ENCODE measurements at regions not wholly inside any gene's neighbourhood (a gene's known extent, or its start where the extent isn't known, plus 50 kb on each side); places are given as distances from the start of the nearest gene placed in this dataset.

DNA sequence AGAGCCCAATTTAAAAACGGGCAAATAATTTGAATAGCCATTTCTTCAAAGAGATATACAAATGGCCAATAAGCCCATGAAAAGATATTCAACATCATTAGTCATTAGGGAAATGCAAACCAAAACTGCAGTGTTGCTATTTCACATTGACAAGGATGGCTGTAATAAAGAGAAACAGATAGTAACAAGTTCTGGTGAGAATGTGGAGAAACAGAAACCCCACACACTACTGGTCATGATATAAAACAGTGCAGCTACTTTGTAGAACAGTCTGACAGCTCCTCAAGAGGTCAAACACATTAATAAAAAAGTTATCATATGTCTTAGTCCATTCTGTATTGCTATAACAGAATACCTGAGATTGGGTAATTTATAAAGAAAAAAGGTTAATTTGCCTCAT is 237.0 kb upstream of the GRAMD2B start:
- H3K27ac Mint-ChIP-seq = no peak overlapping the region
- H3K4me3 Mint-ChIP-seq = no peak overlapping the region
- H3K9me3 Mint-ChIP-seq = no peaks in the 10 kb centered on the region
- no peak for DNase-seq
- no peaks in the 10 kb centered on the region for H3K4me1 Mint-ChIP-seq (ENCODE audit: low read depth)
- ChIA-PET CTCF (no interaction called here), POLR2A (no interaction called here)
- intact Hi-C loops (cut with micrococcal nuclease) = no loop called here
- no peaks in the 10 kb centered on the region for H3K36me3 Mint-ChIP-seq
- no peaks in the 10 kb centered on the region for H3K27me3 Mint-ChIP-seq

- ChIA-PET CTCF (no interaction called here), POLR2A (no interaction called here)
- no peaks in the 10 kb centered on the region for H3K4me1 Mint-ChIP-seq (ENCODE audit: low read depth)
- H3K36me3 Mint-ChIP-seq = no peaks in the 10 kb centered on the region
- DNase-seq = no peak
- intact Hi-C loops (cut with micrococcal nuclease) = no loop called here
- no peaks in the 10 kb centered on the region for H3K27me3 Mint-ChIP-seq
- no peaks in the 10 kb centered on the region for H3K9me3 Mint-ChIP-seq
- H3K4me3 Mint-ChIP-seq = no peak overlapping the region
- no peak overlapping the region for H3K27ac Mint-ChIP-seq
Observed at GRCh38 chr5:126188804-126189203, 234.4 kb upstream of the GRAMD2B start.

DNA sequence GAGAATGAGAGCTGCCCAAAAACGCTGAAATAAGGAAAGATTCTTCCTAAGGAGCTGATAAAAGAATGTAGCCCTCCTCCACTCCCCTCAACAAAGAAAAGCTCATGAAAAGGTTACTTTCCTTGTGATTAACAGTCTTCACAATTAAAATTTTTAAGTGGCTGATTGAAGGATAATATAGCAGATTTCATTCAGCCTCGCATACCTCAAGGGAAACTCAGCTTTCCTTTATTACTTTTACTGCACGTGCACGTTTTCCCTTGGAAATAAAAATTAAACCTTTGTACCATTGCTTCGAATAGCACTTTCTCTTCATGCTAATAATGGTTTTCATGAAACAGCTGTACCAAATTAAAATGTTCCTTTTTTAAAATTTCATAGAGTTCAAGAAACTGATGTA is 234.0 kb upstream of the GRAMD2B start:
- CTCF ChIA-PET = no interaction called here
- H3K4me1 Mint-ChIP-seq (ENCODE audit: low read depth) = no peaks in the 10 kb centered on the region
- H3K9me3 Mint-ChIP-seq = no peaks in the 10 kb centered on the region
- H3K36me3 Mint-ChIP-seq = no peaks in the 10 kb centered on the region
- H3K27ac Mint-ChIP-seq = no peak overlapping the region
- no peak overlapping the region for H3K4me3 Mint-ChIP-seq
- H3K27me3 Mint-ChIP-seq = no peaks in the 10 kb centered on the region
- intact Hi-C loops (cut with micrococcal nuclease) = no loop called here
- POLR2A ChIA-PET = no interaction called here
- DNase-seq = no peak

DNA sequence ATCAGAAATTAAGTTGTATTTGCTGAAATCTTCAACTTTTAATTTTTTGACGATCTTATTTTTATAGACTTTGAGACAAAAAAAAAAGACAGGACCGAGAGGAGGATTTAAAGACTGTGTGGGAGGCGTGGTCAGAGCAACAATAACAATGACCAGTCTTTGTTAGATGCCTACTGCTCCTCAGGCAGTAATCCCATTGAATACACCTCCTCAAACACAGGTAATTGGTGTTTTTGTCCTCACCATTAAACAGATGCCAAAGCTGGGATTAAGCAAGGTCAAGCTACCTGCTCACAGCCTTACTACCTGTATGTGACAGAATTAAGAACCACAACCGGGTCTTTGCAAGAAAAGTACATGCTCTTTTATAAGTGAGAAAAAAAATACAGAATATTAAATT is 233.3 kb upstream of the GRAMD2B start:
- ChIA-PET CTCF (no interaction called here), POLR2A (no interaction called here)
- Mint-ChIP-seq H3K27ac (no peak overlapping the region), H3K9me3 (no peaks in the 10 kb centered on the region), H3K4me3 (no peak overlapping the region), H3K27me3 (no peaks in the 10 kb centered on the region), H3K36me3 (no peaks in the 10 kb centered on the region), H3K4me1 (ENCODE audit: low read depth) (no peaks in the 10 kb centered on the region)
- intact Hi-C loops (cut with micrococcal nuclease) = no loop called here
- no peak for DNase-seq

DNA sequence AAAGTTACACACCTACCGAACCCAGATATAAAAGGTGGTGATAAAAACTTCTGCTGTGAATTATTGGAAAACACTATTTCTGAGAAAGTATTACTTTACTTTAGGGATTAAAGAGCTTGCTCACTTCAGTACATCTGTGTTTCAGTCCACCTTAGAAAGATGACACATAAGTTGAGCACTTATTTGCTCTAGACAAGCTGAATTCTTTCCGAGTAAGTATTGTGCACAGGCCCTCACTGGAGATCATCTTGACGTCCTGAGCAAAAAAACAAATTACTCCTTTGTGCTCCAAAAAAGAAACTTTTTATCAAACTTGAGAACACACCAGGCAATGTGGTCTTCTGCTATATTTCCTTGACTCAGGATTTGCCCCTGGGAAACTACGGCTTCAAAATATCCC is 231.0 kb upstream of the GRAMD2B start:
- POLR2A ChIA-PET = no interaction called here

DNA sequence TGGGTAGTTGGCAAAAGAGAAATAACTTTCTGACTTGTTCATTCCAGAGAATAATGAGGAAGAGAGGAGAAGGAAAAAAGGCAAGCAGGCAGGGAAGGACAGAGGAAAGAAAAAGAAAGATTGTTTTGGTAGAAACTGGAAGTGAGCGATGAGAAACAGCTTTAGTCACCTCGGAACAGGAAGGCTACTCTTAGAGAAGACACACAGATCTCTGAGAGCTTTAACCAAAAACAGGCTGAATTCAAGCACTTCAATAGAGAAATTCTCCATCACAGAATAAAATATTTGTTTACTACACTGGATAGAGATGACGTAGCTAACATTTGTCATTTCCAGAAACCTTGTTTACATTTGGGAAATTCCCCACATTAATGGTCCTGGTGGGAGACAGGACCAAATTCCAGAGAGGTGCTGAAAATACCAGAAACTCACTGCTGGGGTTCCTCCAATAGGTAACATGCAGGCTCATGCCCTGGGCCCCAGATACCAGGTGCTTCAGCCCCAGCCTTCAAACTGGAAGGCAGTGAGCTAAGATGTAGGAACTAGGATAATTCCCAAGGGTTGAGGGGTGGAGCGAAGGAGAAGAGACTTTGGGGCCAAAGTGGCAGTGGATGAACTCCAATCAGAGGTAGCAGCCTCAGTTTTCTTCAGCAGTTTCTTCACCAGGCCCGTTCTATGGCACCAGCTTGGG is 227.7 kb upstream of the GRAMD2B start:
- no peaks in the 10 kb centered on the region for H3K9me3 Mint-ChIP-seq
- H3K4me1 Mint-ChIP-seq (ENCODE audit: low read depth) = no peaks in the 10 kb centered on the region
- H3K27me3 Mint-ChIP-seq = no peaks in the 10 kb centered on the region
- H3K27ac Mint-ChIP-seq = no peak overlapping the region
- DNase-seq = no peak
- intact Hi-C loops (cut with micrococcal nuclease) = no loop called here
- no peak overlapping the region for H3K4me3 Mint-ChIP-seq
- no peaks in the 10 kb centered on the region for H3K36me3 Mint-ChIP-seq
- CTCF ChIA-PET = no interaction called here
- POLR2A ChIA-PET = no interaction called here

More for the DNA sequence above, 231.0 kb upstream of the GRAMD2B start:
- no peaks in the 10 kb centered on the region for H3K9me3 Mint-ChIP-seq
- H3K36me3 Mint-ChIP-seq = no peaks in the 10 kb centered on the region
- no peak overlapping the region for H3K27ac Mint-ChIP-seq
- DNase-seq = no peak
- no peak overlapping the region for H3K4me3 Mint-ChIP-seq
- intact Hi-C loops (cut with micrococcal nuclease) = no loop called here
- CTCF ChIA-PET = no interaction called here
- H3K4me1 Mint-ChIP-seq (ENCODE audit: low read depth) = no peaks in the 10 kb centered on the region
- no peaks in the 10 kb centered on the region for H3K27me3 Mint-ChIP-seq

GRCh38 chr5:126198531-126198930 is 224.7 kb upstream of the GRAMD2B start:
- intact Hi-C loops (cut with micrococcal nuclease) = no loop called here
- no peaks in the 10 kb centered on the region for H3K9me3 Mint-ChIP-seq
- no peaks in the 10 kb centered on the region for H3K27me3 Mint-ChIP-seq
- no peak overlapping the region for H3K4me3 Mint-ChIP-seq
- DNase-seq = no peak
- H3K36me3 Mint-ChIP-seq = no peaks in the 10 kb centered on the region
- CTCF ChIA-PET = no interaction called here
- H3K4me1 Mint-ChIP-seq (ENCODE audit: low read depth) = no peaks in the 10 kb centered on the region
- no peak overlapping the region for H3K27ac Mint-ChIP-seq
- POLR2A ChIA-PET = no interaction called here

DNA sequence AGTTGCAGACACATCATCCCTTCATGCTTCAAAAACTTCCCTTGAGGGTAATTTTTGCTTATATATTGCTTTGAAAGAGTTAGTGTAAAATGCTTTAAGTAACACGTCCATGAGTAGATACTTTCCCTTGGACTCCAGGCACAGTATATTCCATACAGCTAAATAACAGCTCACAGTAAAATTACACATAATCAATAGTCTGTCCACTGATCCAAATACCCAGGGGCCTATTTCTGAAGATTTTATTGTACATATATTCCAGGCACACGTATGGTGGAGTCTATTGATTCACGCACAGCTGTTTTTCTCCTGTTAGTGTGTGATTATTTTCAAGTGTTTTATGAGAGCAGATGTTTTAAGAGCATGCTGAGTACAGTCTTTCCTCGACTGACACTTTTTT is 223.7 kb upstream of the GRAMD2B start:
- Mint-ChIP-seq H3K9me3 (no peaks in the 10 kb centered on the region), H3K4me3 (no peak overlapping the region), H3K36me3 (no peaks in the 10 kb centered on the region), H3K27ac (no peak overlapping the region), H3K4me1 (ENCODE audit: low read depth) (no peaks in the 10 kb centered on the region), H3K27me3 (no peaks in the 10 kb centered on the region)
- POLR2A ChIA-PET = no interaction called here
- DNase-seq = no peak
- CTCF ChIA-PET = no interaction called here
- intact Hi-C loops (cut with micrococcal nuclease) = no loop called here

GRCh38 chr5:126208691-126209090 is 214.5 kb upstream of the GRAMD2B start:
- Mint-ChIP-seq H3K27me3 (no peaks in the 10 kb centered on the region), H3K4me3 (no peak overlapping the region), H3K4me1 (ENCODE audit: low read depth) (no peaks in the 10 kb centered on the region), H3K36me3 (no peaks in the 10 kb centered on the region), H3K27ac (no peak overlapping the region), H3K9me3 (peaks cover 11% of the 10 kb centered on the region)
- POLR2A ChIA-PET = no interaction called here
- CTCF ChIA-PET = no interaction called here
- intact Hi-C loops (cut with micrococcal nuclease) = no loop called here
- DNase-seq = no peak

DNA sequence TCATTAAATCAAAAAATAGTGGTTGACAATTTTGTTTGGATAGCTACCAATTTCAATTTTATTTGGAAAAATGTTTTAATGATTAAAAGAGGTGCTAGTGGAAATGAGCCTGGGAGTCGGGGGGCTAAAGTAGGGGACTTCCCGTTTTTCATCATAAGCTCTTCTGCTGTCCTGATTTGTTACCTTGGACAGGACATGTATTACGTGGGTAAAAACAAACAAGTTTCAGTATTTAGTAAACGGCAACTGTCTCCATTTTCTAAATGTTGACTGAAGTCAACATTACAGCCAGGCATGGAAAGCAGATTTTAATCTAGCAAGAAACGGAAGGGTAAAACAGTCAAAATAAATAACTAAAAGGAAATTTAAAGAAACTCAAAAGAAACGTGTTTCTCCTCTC is 212.3 kb upstream of the GRAMD2B start:
- Mint-ChIP-seq H3K27me3 (no peaks in the 10 kb centered on the region), H3K4me1 (ENCODE audit: low read depth) (no peaks in the 10 kb centered on the region), H3K4me3 (no peak overlapping the region), H3K27ac (no peak overlapping the region), H3K9me3 (peaks cover 10% of the 10 kb centered on the region), H3K36me3 (no peaks in the 10 kb centered on the region)
- ChIA-PET CTCF (no interaction called here), POLR2A (no interaction called here)
- DNase-seq = no peak
- intact Hi-C loops (cut with micrococcal nuclease) = no loop called here

DNA sequence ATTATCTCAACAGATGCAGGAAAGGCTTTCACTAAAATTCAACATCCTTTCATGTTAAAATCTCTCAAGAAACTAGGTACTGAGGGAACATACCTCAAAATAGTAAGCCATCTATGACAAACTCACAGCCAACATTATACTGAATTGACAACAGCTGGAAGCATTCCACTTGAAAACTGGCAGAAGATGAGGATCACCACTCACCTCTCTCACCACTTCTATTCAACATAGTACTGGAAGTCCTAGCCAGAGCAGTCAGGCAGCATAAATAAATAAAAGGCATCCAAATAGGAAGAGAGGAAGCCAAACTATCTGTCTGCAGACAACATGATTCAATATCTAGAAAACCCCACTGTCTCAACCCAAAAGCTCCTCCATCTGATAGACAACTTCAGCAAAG is 203.6 kb upstream of the GRAMD2B start:
- ChIA-PET POLR2A (no interaction called here), CTCF (no interaction called here)
- no peak for DNase-seq
- Mint-ChIP-seq H3K36me3 (no peaks in the 10 kb centered on the region), H3K4me3 (no peak overlapping the region), H3K9me3 (peaks cover 11% of the 10 kb centered on the region), H3K4me1 (ENCODE audit: low read depth) (no peaks in the 10 kb centered on the region), H3K27ac (no peak overlapping the region), H3K27me3 (no peaks in the 10 kb centered on the region)
- intact Hi-C loops (cut with micrococcal nuclease) = no loop called here

GRCh38 chr5:126220725-126221124 is 202.5 kb upstream of the GRAMD2B start:
- H3K27ac Mint-ChIP-seq = no peak overlapping the region
- intact Hi-C loops (cut with micrococcal nuclease) = no loop called here
- H3K36me3 Mint-ChIP-seq = no peaks in the 10 kb centered on the region
- no peaks in the 10 kb centered on the region for H3K27me3 Mint-ChIP-seq
- ChIA-PET CTCF (no interaction called here), POLR2A (no interaction called here)
- no peak overlapping the region for H3K4me3 Mint-ChIP-seq
- no peaks in the 10 kb centered on the region for H3K4me1 Mint-ChIP-seq (ENCODE audit: low read depth)
- DNase-seq = no peak
- peaks cover 11% of the 10 kb centered on the region for H3K9me3 Mint-ChIP-seq

DNA sequence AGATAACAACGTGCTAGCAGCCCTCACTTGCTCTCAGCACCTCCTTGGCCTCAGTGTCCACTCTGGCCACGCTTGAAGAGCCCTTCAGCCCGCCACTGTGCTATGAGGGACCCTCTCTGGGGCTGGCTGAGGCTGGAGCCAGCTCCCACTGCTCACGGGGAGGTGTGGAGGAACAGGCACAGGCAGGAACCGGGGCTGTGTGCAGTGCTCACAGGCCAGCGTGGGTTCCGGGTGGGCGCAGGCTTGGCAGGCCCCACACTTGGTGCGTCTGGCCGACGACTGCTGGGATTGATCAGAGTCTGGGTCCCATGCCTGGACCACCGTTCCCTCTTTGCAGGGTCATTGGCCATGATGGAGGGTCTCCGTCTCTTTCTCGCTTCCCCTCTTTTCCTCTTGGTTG is 194.3 kb upstream of the GRAMD2B start:
- no peaks in the 10 kb centered on the region for H3K27me3 Mint-ChIP-seq
- CTCF ChIA-PET = no interaction called here

GRCh38 chr5:126233256-126233655 is 190.0 kb upstream of the GRAMD2B start:
- Mint-ChIP-seq H3K27ac (no peak overlapping the region), H3K4me3 (no peak overlapping the region), H3K27me3 (no peaks in the 10 kb centered on the region), H3K36me3 (no peaks in the 10 kb centered on the region), H3K4me1 (ENCODE audit: low read depth) (no peaks in the 10 kb centered on the region), H3K9me3 (peaks cover under 1% of the 10 kb centered on the region)
- intact Hi-C loops (cut with micrococcal nuclease) = no loop called here
- no peak for DNase-seq
- CTCF ChIA-PET = no interaction called here
- POLR2A ChIA-PET = no interaction called here

More for the DNA sequence above, 194.3 kb upstream of the GRAMD2B start:
- DNase-seq = no peak
- intact Hi-C loops (cut with micrococcal nuclease) = no loop called here
- no peaks in the 10 kb centered on the region for H3K36me3 Mint-ChIP-seq
- POLR2A ChIA-PET = no interaction called here
- H3K4me1 Mint-ChIP-seq (ENCODE audit: low read depth) = no peaks in the 10 kb centered on the region
- no peak overlapping the region for H3K4me3 Mint-ChIP-seq
- H3K27ac Mint-ChIP-seq = no peak overlapping the region
- H3K9me3 Mint-ChIP-seq = peaks cover 7% of the 10 kb centered on the region

Data from activated CD4-positive, alpha-beta memory T cell treated with anti-CD3 and anti-CD28 coated beads for 36 hours (primary cell).